ENCODE measurements at regions not wholly inside any gene's neighbourhood (a gene's known extent, or its start where the extent isn't known, plus 50 kb on each side); places are given as distances from the start of the nearest gene placed in this dataset.

GRCh38 chr2:62437785-62438184 is 68.2 kb downstream of the TMEM17 start (continued):
- no peak for TF ChIP-seq ZNF532 (CRISPR knock-in tag; IDR thresholded peaks at IDR 0.05; ENCODE audit: borderline replicate concordance)
- TF ChIP-seq ATF3 (CRISPR knock-in tag; conservative IDR thresholded peaks at IDR 0.05): no peak
- no peak for TF ChIP-seq NR2C2 (CRISPR knock-in tag; IDR thresholded peaks at IDR 0.05)
- no peak for TF ChIP-seq KAT7 (CRISPR knock-in tag; IDR thresholded peaks at IDR 0.05; ENCODE audit: borderline replicate concordance)

- no peak for DNase-seq (ENCODE audit: low spot score)
- H3K36me3 Mint-ChIP-seq: no peaks in the 10 kb centered on the region
- H3K4me3 Mint-ChIP-seq: no peak overlapping the region
- H3K9me3 Mint-ChIP-seq: peaks cover 17% of the 10 kb centered on the region
- no peak overlapping the region for H3K27ac Mint-ChIP-seq
- TF ChIP-seq NFYB (CRISPR knock-in tag; conservative IDR thresholded peaks at IDR 0.05; ENCODE audit: low read depth) (no peak), AR (CRISPR knock-in tag; IDR thresholded peaks at IDR 0.05) (no peak), AFF4 (CRISPR knock-in tag; IDR thresholded peaks at IDR 0.05; ENCODE audit: borderline replicate concordance) (no peak), FOXK1 (CRISPR knock-in tag; IDR thresholded peaks at IDR 0.05) (no peak), HMGXB4 (CRISPR knock-in tag; IDR thresholded peaks at IDR 0.05) (no peak), ARID4B (CRISPR knock-in tag; IDR thresholded peaks at IDR 0.05; ENCODE audit: borderline replicate concordance) (no peak)
- ATAC-seq: no peak
- POLR2A ChIA-PET: no interaction called here
- CTCF ChIA-PET: no interaction called here
- no peaks in the 10 kb centered on the region for H3K4me1 Mint-ChIP-seq
- no peaks in the 10 kb centered on the region; the same call in 1 of the 2 replicates for H3K27me3 Mint-ChIP-seq (ENCODE audit: low read depth)
These were observed 70.3 kb downstream of the TMEM17 start for GRCh38 chr2:62435720-62436119.

Measured in WTC11 (cell line).